ENCODE measurements at regions not wholly inside any gene's neighbourhood (a gene's known extent, or its start where the extent isn't known, plus 50 kb on each side); places are given as distances from the start of the nearest gene placed in this dataset.

GRCh38 chr11:97231231-97231630, 841.4 kb downstream of the JRKL start:
- H3K4me2 ChIP-seq (ENCODE audit: control insufficient read depth, insufficient read depth), result no peak overlapping the region
- DNase-seq (ENCODE audit: low read depth, low spot score) (no peak), ATAC-seq (no peak), FAIRE-seq (no peak)
- H3K4me3 ChIP-seq, result no peak overlapping the region
- H3K79me2 ChIP-seq (ENCODE audit: control insufficient read depth, insufficient read depth, low read length), result no peaks in the 10 kb centered on the region
- no peaks in the 10 kb centered on the region for H3K9me3 ChIP-seq (replicated peaks; ENCODE audit: control insufficient read depth, insufficient read depth, low read length)
- no peaks in the 10 kb centered on the region for H4K20me1 ChIP-seq (ENCODE audit: control insufficient read depth, insufficient read depth)
- H3K27me3 ChIP-seq (replicated peaks in 1 of 2; ENCODE audit: control insufficient read depth in 2 of 2, insufficient read depth in 2 of 2, low read length in 1 of 2), result no peaks in the 10 kb centered on the region
- no peak for TF ChIP-seq E4F1 (IDR thresholded peaks at IDR 0.05; ENCODE audit: borderline replicate concordance, partially characterized antibody)
- TF ChIP-seq KDM1A (IDR thresholded peaks at IDR 0.05; ENCODE audit: borderline replicate concordance), result no peak
- no peak for TF ChIP-seq MYB (IDR thresholded peaks at IDR 0.05; ENCODE audit: borderline replicate concordance, low read depth, low read length)
- no peak for TF ChIP-seq SREBF2 (IDR thresholded peaks at IDR 0.05; ENCODE audit: low read length)
- no peak for TF ChIP-seq IRF4 (IDR thresholded peaks at IDR 0.05; ENCODE audit: low read depth, low read length)
- TF ChIP-seq MEF2A (IDR thresholded peaks at IDR 0.05; ENCODE audit: insufficient read depth, low read depth, low read length), result no peak
- TF ChIP-seq ZNF384 (IDR thresholded peaks at IDR 0.05; ENCODE audit: borderline replicate concordance, low read depth, low read length), result no peak
- TF ChIP-seq SMAD1 (IDR thresholded peaks at IDR 0.05; ENCODE audit: low read depth, partially characterized antibody), result no peak
- TF ChIP-seq, protein P1, sequence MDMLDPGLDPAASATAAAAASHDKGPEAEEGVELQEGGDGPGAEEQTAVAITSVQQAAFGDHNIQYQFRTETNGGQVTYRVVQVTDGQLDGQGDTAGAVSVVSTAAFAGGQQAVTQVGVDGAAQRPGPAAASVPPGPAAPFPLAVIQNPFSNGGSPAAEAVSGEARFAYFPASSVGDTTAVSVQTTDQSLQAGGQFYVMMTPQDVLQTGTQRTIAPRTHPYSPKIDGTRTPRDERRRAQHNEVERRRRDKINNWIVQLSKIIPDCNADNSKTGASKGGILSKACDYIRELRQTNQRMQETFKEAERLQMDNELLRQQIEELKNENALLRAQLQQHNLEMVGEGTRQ (IDR thresholded peaks at IDR 0.05; ENCODE audit: borderline replicate concordance, low read depth, low read length), result no peak
- no peak for TF ChIP-seq ZNF622 (IDR thresholded peaks at IDR 0.05)
- no peak for TF ChIP-seq SMC3 (IDR thresholded peaks at IDR 0.05; ENCODE audit: borderline replicate concordance, low read length)
- TF ChIP-seq, protein P2, sequence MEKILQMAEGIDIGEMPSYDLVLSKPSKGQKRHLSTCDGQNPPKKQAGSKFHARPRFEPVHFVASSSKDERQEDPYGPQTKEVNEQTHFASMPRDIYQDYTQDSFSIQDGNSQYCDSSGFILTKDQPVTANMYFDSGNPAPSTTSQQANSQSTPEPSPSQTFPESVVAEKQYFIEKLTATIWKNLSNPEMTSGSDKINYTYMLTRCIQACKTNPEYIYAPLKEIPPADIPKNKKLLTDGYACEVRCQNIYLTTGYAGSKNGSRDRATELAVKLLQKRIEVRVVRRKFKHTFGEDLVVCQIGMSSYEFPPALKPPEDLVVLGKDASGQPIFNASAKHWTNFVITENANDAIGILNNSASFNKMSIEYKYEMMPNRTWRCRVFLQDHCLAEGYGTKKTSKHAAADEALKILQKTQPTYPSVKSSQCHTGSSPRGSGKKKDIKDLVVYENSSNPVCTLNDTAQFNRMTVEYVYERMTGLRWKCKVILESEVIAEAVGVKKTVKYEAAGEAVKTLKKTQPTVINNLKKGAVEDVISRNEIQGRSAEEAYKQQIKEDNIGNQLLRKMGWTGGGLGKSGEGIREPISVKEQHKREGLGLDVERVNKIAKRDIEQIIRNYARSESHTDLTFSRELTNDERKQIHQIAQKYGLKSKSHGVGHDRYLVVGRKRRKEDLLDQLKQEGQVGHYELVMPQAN (conservative IDR thresholded peaks at IDR 0.05), result no peak
- H3K4me1 ChIP-seq (ENCODE audit: control insufficient read depth, insufficient read depth, low read length), result no peaks in the 10 kb centered on the region
- no peak overlapping the region for H2AFZ ChIP-seq (ENCODE audit: control insufficient read depth, low read depth, low read length)
- SMC1A ChIA-PET (ENCODE audit: uncharacterized antibody, unreplicated experiment), result no interaction called here
- no peak overlapping the region for H3K27ac ChIP-seq (ENCODE audit: control insufficient read depth, insufficient read depth)
- intact Hi-C loops (cut with micrococcal nuclease; ENCODE audit: unreplicated experiment) (no loop called here), in situ Hi-C loops (cut with MboI) (no loop called here)
- H3K9ac ChIP-seq (ENCODE audit: control insufficient read depth, insufficient read depth, low read length), result no peak overlapping the region
- no TSS peak for BruUV-seq (replicated peaks)
- CTCF ChIA-PET, result no interaction called here
- RAD21 ChIA-PET (ENCODE audit: unreplicated experiment), result no interaction called here
- POLR2A ChIA-PET, result no interaction called here
- no peaks in the 10 kb centered on the region for H3K36me3 ChIP-seq (ENCODE audit: control insufficient read depth in 2 of 2, insufficient read depth in 2 of 2, low read length in 1 of 2)

Data from GM12878 (cell line).